NCI-H2227 treated with DMSO at 0.1 percent for 48 hours (cell line): ENCODE measurements at regions not wholly inside any gene's neighbourhood (a gene's known extent, or its start where the extent isn't known, plus 50 kb on each side); places are given as distances from the start of the nearest gene placed in this dataset.
A peak's percentile ranks its signal among the peaks of the same experiment; 100 is the strongest.
"Not testable (repeated sequence)": the region's sequence is repeated elsewhere in the genome, so short reads cannot be mapped to it uniquely, and the experiment has no call there.

ENCODE experiments used
- DNase-seq: peaks from one replicate; lab custom pipeline; 2025; lab: John Stamatoyannopoulos, UW

GRCh38 chr3:126292318-126293070 lies 64.7 kb downstream of the KLF15 start:
- no peak for DNase-seq

GRCh38 chr3:126291537-126291936 lies 65.7 kb downstream of the KLF15 start:
- no peak for DNase-seq

- no peak for DNase-seq
Observed at GRCh38 chr3:126291061-126291460, 66.1 kb downstream of the KLF15 start.

GRCh38 chr3:126290325-126290724 lies 66.9 kb downstream of the KLF15 start:
- no peak for DNase-seq

GRCh38 chr3:126289096-126289495 lies 68.1 kb downstream of the KLF15 start:
- DNase-seq: no peak

- no peak for DNase-seq
Observed at GRCh38 chr3:126288314-126288713, 68.9 kb downstream of the KLF15 start.

GRCh38 chr3:126287536-126288241 lies 69.5 kb downstream of the KLF15 start:
- peak; percentile 53 for DNase-seq

GRCh38 chr3:126287171-126287535 lies 70.1 kb downstream of the KLF15 start:
- DNase-seq: peak; percentile 53

GRCh38 chr3:126285369-126285768 lies 71.8 kb downstream of the KLF15 start:
- no peak for DNase-seq

GRCh38 chr3:126284258-126284904 lies 72.8 kb downstream of the KLF15 start:
- DNase-seq: no peak

GRCh38 chr3:126283651-126284050 lies 73.6 kb downstream of the KLF15 start:
- not testable (repeated sequence) for DNase-seq

GRCh38 chr3:126279853-126280252 lies 77.4 kb downstream of the KLF15 start:
- DNase-seq: no peak

- no peak for DNase-seq
Observed at GRCh38 chr3:126277629-126278378, 79.4 kb downstream of the KLF15 start.

- no peak for DNase-seq
Observed at GRCh38 chr3:126275620-126275904, 81.6 kb downstream of the KLF15 start.

GRCh38 chr3:126274735-126275619 lies 82.2 kb downstream of the KLF15 start:
- no peak for DNase-seq

GRCh38 chr3:126270145-126270811 lies 86.9 kb downstream of the KLF15 start:
- DNase-seq: no peak

- no peak for DNase-seq
Observed at GRCh38 chr3:126269354-126269753, 87.9 kb downstream of the KLF15 start.

GRCh38 chr3:126268866-126269265 lies 88.3 kb downstream of the KLF15 start:
- no peak for DNase-seq

- no peak for DNase-seq
Observed at GRCh38 chr3:126267976-126268615, 87.7 kb upstream of the ALDH1L1 start.

- DNase-seq: peak; percentile 15
Observed at GRCh38 chr3:126267169-126267975, 87.0 kb upstream of the ALDH1L1 start.
